Fibroblast of upper back skin (primary cell): ENCODE measurements at regions not wholly inside any gene's neighbourhood (a gene's known extent, or its start where the extent isn't known, plus 50 kb on each side); places are given as distances from the start of the nearest gene placed in this dataset.

ENCODE experiments used
- DNase-seq: peaks from one replicate; pipeline ENCODE4 v3.0.0-alpha.2; 2013

GRCh38 chrX:134747006-134747405 lies 50.0 kb downstream of the PABIR2 start:
- no peak for DNase-seq

GRCh38 chrX:134746410-134746785 lies 50.6 kb downstream of the PABIR2 start:
- peak; percentile 78 for DNase-seq

- no peak for DNase-seq
Measured at GRCh38 chrX:134745636-134746409, 51.2 kb downstream of the PABIR2 start.

GRCh38 chrX:134743091-134743490 lies 53.9 kb downstream of the PABIR2 start:
- DNase-seq, result peak; percentile 84

GRCh38 chrX:134742573-134742972 lies 54.4 kb downstream of the PABIR2 start:
- no peak for DNase-seq

GRCh38 chrX:134741746-134742145 lies 55.3 kb downstream of the PABIR2 start:
- no peak for DNase-seq

GRCh38 chrX:134738986-134739740 lies 57.8 kb downstream of the PABIR2 start:
- DNase-seq, result no peak

GRCh38 chrX:134738445-134738844 lies 58.6 kb downstream of the PABIR2 start:
- no peak for DNase-seq

- DNase-seq, result no peak
Measured at GRCh38 chrX:134737721-134738369, 59.2 kb downstream of the PABIR2 start.

GRCh38 chrX:134737061-134737460 lies 59.9 kb downstream of the PABIR2 start:
- DNase-seq, result peak; percentile 28

- no peak for DNase-seq
Measured at GRCh38 chrX:134736356-134736755, 60.6 kb downstream of the PABIR2 start.

GRCh38 chrX:134735015-134735414 lies 62.0 kb downstream of the PABIR2 start:
- DNase-seq, result peak; percentile 22

- DNase-seq, result peak; percentile 95
Measured at GRCh38 chrX:134734466-134734952, 62.5 kb downstream of the PABIR2 start.

GRCh38 chrX:134733591-134733990 lies 63.4 kb downstream of the PABIR2 start:
- no peak for DNase-seq

- no peak for DNase-seq
Measured at GRCh38 chrX:134732676-134733075, 64.3 kb downstream of the PABIR2 start.

GRCh38 chrX:134732152-134732551 lies 64.9 kb downstream of the PABIR2 start:
- no peak for DNase-seq

- DNase-seq, result no peak
Measured at GRCh38 chrX:134727363-134727762, 69.1 kb upstream of the PLAC1 start.

GRCh38 chrX:134725103-134725690 lies 66.9 kb upstream of the PLAC1 start:
- no peak for DNase-seq

- peak; percentile 25 for DNase-seq
Measured at GRCh38 chrX:134721766-134722532, 63.7 kb upstream of the PLAC1 start.

GRCh38 chrX:134718966-134719317 lies 60.7 kb upstream of the PLAC1 start:
- peak; percentile 36 for DNase-seq

GRCh38 chrX:134718105-134718965 lies 60.1 kb upstream of the PLAC1 start:
- DNase-seq, result peak; percentile 95

GRCh38 chrX:134717698-134718097 lies 59.4 kb upstream of the PLAC1 start:
- DNase-seq, result no peak
